GM12878 (cell line): ENCODE measurements at regions not wholly inside any gene's neighbourhood (a gene's known extent, or its start where the extent isn't known, plus 50 kb on each side); places are given as distances from the start of the nearest gene placed in this dataset. TPM values are rescaled to one million over a fixed set of nuclear protein-coding genes. Genes with fewer than 3 reads are reported as not detected.

ENCODE experiments used
- ATAC-seq: fragments of 200-7000 bp; cut with Tn5 transposase; 3 replicates; pipeline ENCODE4 v1.9.1; 2020; ENCODE audit warnings: mild to moderate bottlenecking, moderate library complexity
- BruUV-seq: library from RNA; stranded (reverse); fragments of 400-500 nt; replicated peaks from 2 replicates; lab custom pipeline; 2021; lab: Mats Ljungman, UMichigan
- CTCF ChIA-PET: fragments of 300-600 bp; sonication (Branson Sonifier 250); formaldehyde crosslinking; extraction: SDS; loops from one replicate; lab custom pipeline; 2021; ENCODE audit warnings: inconsistent platforms; lab: Yijun Ruan, JAX
- POLR2A ChIA-PET: fragments of 350-600 bp; formaldehyde crosslinking; extraction: SDS; loops from one replicate; lab custom pipeline; 2021; ENCODE audit warnings: inconsistent platforms; lab: Charles Lee
- RAD21 ChIA-PET: fragments of 300-600 bp; sonication (Branson Sonifier 250); formaldehyde crosslinking; loops from one replicate; lab custom pipeline; 2023; ENCODE audit warnings: antibody characterized with exemption; ENCODE audit not compliant: unreplicated experiment; lab: Charles Lee
- SMC1A ChIA-PET: fragments of 300-600 bp; sonication (Branson Sonifier 250); formaldehyde crosslinking; loops from one replicate; lab custom pipeline; 2023; ENCODE audit not compliant: unreplicated experiment, uncharacterized antibody; lab: Charles Lee
- DNase-seq: peaks from one replicate; pipeline ENCODE4 v3.0.0-alpha.2; 2011; ENCODE audit warnings: low read depth, low spot score
- FAIRE-seq: peaks from 3 replicates; lab custom pipeline; 2011; peaks lifted over from hg19 to GRCh38; lab: Jason Lieb, UNC
- H2AFZ ChIP-seq: 2 replicates; pipeline ENCODE4 v1.6.0; 2011; ENCODE audit warnings: low read depth, low read length, control low read depth; ENCODE audit not compliant: control insufficient read depth
- H3K27ac ChIP-seq: 2 replicates; pipeline ENCODE4 v1.5.1; 2011; ENCODE audit warnings: control low read depth; ENCODE audit not compliant: control insufficient read depth, insufficient read depth
- H3K27me3 ChIP-seq, 2 experiments: replicated peaks in 1 of 2; 2 replicates each; pipeline versions ENCODE4 v1.6.0 to v1.6.1; 2011; ENCODE audit warnings: low read length in 1 of 2; ENCODE audit not compliant: control insufficient read depth in 2 of 2, insufficient read depth in 2 of 2
- H3K36me3 ChIP-seq, 2 experiments: 2 replicates each; pipeline ENCODE4 v1.5.1; 2011; ENCODE audit warnings: low read length in 1 of 2; ENCODE audit not compliant: control insufficient read depth in 2 of 2, insufficient read depth in 2 of 2
- H3K4me1 ChIP-seq: 2 replicates; pipeline ENCODE4 v1.6.1; 2011; ENCODE audit warnings: mild to moderate bottlenecking, low read length, moderate library complexity, mixed read lengths; ENCODE audit not compliant: control insufficient read depth, insufficient read depth
- H3K4me2 ChIP-seq: 2 replicates; pipeline ENCODE4 v1.6.0; 2011; ENCODE audit warnings: control low read depth; ENCODE audit not compliant: control insufficient read depth, insufficient read depth
- H3K4me3 ChIP-seq: fragments of 200-600 bp; sonication (generic); 2 replicates; pipeline ENCODE4 v1.5.1; 2016
- H3K79me2 ChIP-seq: 2 replicates; pipeline ENCODE4 v1.6.0; 2011; ENCODE audit warnings: low read length; ENCODE audit not compliant: control insufficient read depth, insufficient read depth
- H3K9ac ChIP-seq: 2 replicates; pipeline ENCODE4 v1.8.0; 2011; ENCODE audit warnings: low read length, control low read depth, mixed read lengths; ENCODE audit not compliant: control insufficient read depth, insufficient read depth
- H3K9me3 ChIP-seq: replicated peaks from 3 replicates; pipeline ENCODE4 v1.5.1; 2011; ENCODE audit warnings: mild to moderate bottlenecking, low read length; ENCODE audit not compliant: control insufficient read depth, insufficient read depth
- H4K20me1 ChIP-seq: 2 replicates; pipeline ENCODE4 v1.6.0; 2011; ENCODE audit not compliant: control insufficient read depth, insufficient read depth
- CHD1 ChIP-seq: IDR thresholded peaks from 2 replicates; pipeline ENCODE4 v1.6.1; 2012; ENCODE audit warnings: low read depth, low read length, improper control_type of control experiment
- MXI1 ChIP-seq: fragments of 150-350 bp; IDR thresholded peaks from 2 replicates; pipeline ENCODE4 v1.6.1; 2011; ENCODE audit warnings: low read depth, mild to moderate bottlenecking, inconsistent platforms, low read length, improper control_type of control experiment
- NFIC ChIP-seq: IDR thresholded peaks from 2 replicates; pipeline ENCODE4 v1.6.1; 2012; ENCODE audit warnings: low read depth, mild to moderate bottlenecking, inconsistent platforms, low read length, moderate library complexity
- PAX8 ChIP-seq: fragments of 450-650 bp; IDR thresholded peaks from 2 replicates; pipeline ENCODE4 v1.6.1; 2017; ENCODE audit warnings: mild to moderate bottlenecking, moderate library complexity
- POLR2A ChIP-seq: IDR thresholded peaks from 2 replicates; pipeline ENCODE4 v1.6.1; 2011; ENCODE audit warnings: low read depth, mild to moderate bottlenecking, low read length
- RELA ChIP-seq: fragments of 450-650 bp; IDR thresholded peaks from 2 replicates; pipeline ENCODE4 v1.8.0; 2014; ENCODE audit warnings: borderline replicate concordance; ENCODE audit not compliant: partially characterized antibody
- SMAD5 ChIP-seq: IDR thresholded peaks from 2 replicates; pipeline ENCODE4 v1.6.1; 2016; ENCODE audit warnings: antibody characterized with exemption, low read depth
- ZNF24 ChIP-seq: fragments of 450-650 bp; IDR thresholded peaks from 2 replicates; pipeline ENCODE4 v1.6.1; 2017; ENCODE audit warnings: antibody characterized with exemption, mild to moderate bottlenecking
- ZNF384 ChIP-seq: IDR thresholded peaks from 2 replicates; pipeline ENCODE4 v1.6.1; 2012; ENCODE audit warnings: low read depth, mild to moderate bottlenecking, low read length, improper control_type of control experiment, borderline replicate concordance
- WGBS: methylation state at CpG from one replicate; pipeline ENCODE4 v1.1.6; 2016; ENCODE audit warnings: low lambda C conversion rate; ENCODE audit not compliant: insufficient replicate concordance, insufficient coverage; ENCODE audit errors: missing lambda C conversion rate; 5-methylcytosine and 5-hydroxymethylcytosine counted together
- in situ Hi-C: fragments of 300-500 bp; cut with MboI; formaldehyde crosslinking; loops from 9 replicates; pipeline ENCODE4 v1.14.3; 2018; ENCODE audit warnings: mixed read lengths
- intact Hi-C: fragments of 100-400 bp; cut with micrococcal nuclease; formaldehyde crosslinking; loops from one replicate; pipeline ENCODE4 v1.14.2; 2022; ENCODE audit not compliant: unreplicated experiment
- small RNA-seq: library from RNA; depleted of rRNA; stranded (forward); fragments of <200 nt; gene quantifications from one replicate; pipeline ENCODE3, GENCODE V24; 2014

GRCh38 chrX:117291760-117292159 lies 824.9 kb downstream of the KLHL13 start:
- ATAC-seq: no peak
- Histone ChIP-seq H2AFZ (no peak overlapping the region), H3K4me2 (no peak overlapping the region)
- 0% methylated on average over 1 of the region's 1 CpG for WGBS
- TF ChIP-seq POLR2A (no peak), ZNF384 (no peak), PAX8 (no peak), RELA (no peak), NFIC (no peak), CHD1 (no peak), ZNF24 (no peak)
- TF ChIP-seq, all 136 proteins: peak for 0
- POLR2A ChIA-PET: no interaction called here
- SMC1A ChIA-PET: no interaction called here
- in situ Hi-C loops: no loop called here
- H3K27me3 ChIP-seq: no peaks in the 10 kb centered on the region
- H3K4me3 ChIP-seq: no peak overlapping the region
- DNase-seq (no peak), FAIRE-seq (no peak)
- RAD21 ChIA-PET: no interaction called here
- H3K36me3 ChIP-seq: no peaks in the 10 kb centered on the region
- CTCF ChIA-PET: no interaction called here
- no peaks in the 10 kb centered on the region for H3K9me3 ChIP-seq
- intact Hi-C loops: no loop called here
- H3K9ac ChIP-seq: no peak overlapping the region
- no peaks in the 10 kb centered on the region for H3K4me1 ChIP-seq
- no TSS peak for BruUV-seq
- H4K20me1 ChIP-seq: no peaks in the 10 kb centered on the region
- no peak overlapping the region for H3K27ac ChIP-seq
- H3K79me2 ChIP-seq: no peaks in the 10 kb centered on the region

- WGBS: 2% methylated on average over 4 of the region's 4 CpGs
Measured at GRCh38 chrX:117274965-117275364, 812.2 kb upstream of the CT83 start.

More at GRCh38 chrX:117274965-117275364, 812.2 kb upstream of the CT83 start:
- no TSS peak for BruUV-seq
- Histone ChIP-seq H3K4me2 (no peak overlapping the region), H3K4me3 (no peak overlapping the region), H3K27ac (no peak overlapping the region), H3K9me3 (no peaks in the 10 kb centered on the region), H4K20me1 (no peaks in the 10 kb centered on the region), H3K36me3 (no peaks in the 10 kb centered on the region), H3K27me3 (no peaks in the 10 kb centered on the region)
- RAD21 ChIA-PET: no interaction called here
- no peak for ATAC-seq
- intact Hi-C loops (no loop called here), in situ Hi-C loops (no loop called here)
- SMC1A ChIA-PET: no interaction called here
- POLR2A ChIA-PET: no interaction called here
- no peak for TF ChIP-seq SMAD5
- TF ChIP-seq MXI1: no peak
- TF ChIP-seq, all 136 proteins: peak for 0
- Histone ChIP-seq H3K79me2 (no peaks in the 10 kb centered on the region), H3K4me1 (no peaks in the 10 kb centered on the region), H2AFZ (no peak overlapping the region), H3K9ac (no peak overlapping the region)
- CTCF ChIA-PET: no interaction called here
- FAIRE-seq (no peak), DNase-seq (no peak)

Small RNA genes lying in the stretch of these regions (small RNA-seq; reads per million reads assigned to genes)
- gene AC005002.2: not detected
